ENCODE measurements at regions not wholly inside any gene's neighbourhood (a gene's known extent, or its start where the extent isn't known, plus 50 kb on each side); places are given as distances from the start of the nearest gene placed in this dataset.

GRCh38 chr1:182142621-182143020 is 81.1 kb upstream of the ZNF648 start:
- H2AFZ ChIP-seq (ENCODE audit: low read length) = no peak overlapping the region
- 34% methylated on average over 4 of the region's 4 CpGs for WGBS (ENCODE audit: low lambda C conversion rate)
- DNase-seq (ENCODE audit: low spot score) (no peak), FAIRE-seq (no peak), ATAC-seq (no peak)
- TF ChIP-seq HNRNPK (IDR thresholded peaks at IDR 0.05; ENCODE audit: low read depth, low read length, poor library complexity, severe bottlenecking) = no peak
- no peak for TF ChIP-seq TRAFD1 (CRISPR knock-in tag; IDR thresholded peaks at IDR 0.05; ENCODE audit: borderline replicate concordance)
- no peak for TF ChIP-seq ZNF713 (CRISPR knock-in tag; IDR thresholded peaks at IDR 0.05)
- TF ChIP-seq U2AF1 (optimal IDR thresholded peaks at IDR 0.05; ENCODE audit: low read depth, low read length) = no peak
- TF ChIP-seq HNRNPUL1 (IDR thresholded peaks at IDR 0.05; ENCODE audit: low read depth, low read length) = no peak
- no peak for TF ChIP-seq SPEN (CRISPR knock-in tag; IDR thresholded peaks at IDR 0.05; ENCODE audit: low read depth)
- TF ChIP-seq ZNF567 (CRISPR knock-in tag; IDR thresholded peaks at IDR 0.05; ENCODE audit: borderline replicate concordance) = no peak
- H3K9ac ChIP-seq (ENCODE audit: insufficient read depth, low read depth, low read length) = no peak overlapping the region
- H3K4me2 ChIP-seq (ENCODE audit: low read depth, low read length) = peak overlapping the region; percentile 23; the same call in 1 of the 2 replicates
- in situ Hi-C loops (cut with HindIII; ENCODE audit: extremely low pct_ligation_motif_present, low pct_unique_long_range_greater_than_20kb) (loop anchor here (5.0 to 10.0 kb wide), 2 partner anchors 102 to 255 kb away; no protein-coding TSS in a partner anchor), intact Hi-C loops (cut with micrococcal nuclease; ENCODE audit: unreplicated experiment) (loop anchor here (1.0 to 5.0 kb wide), 3 partner anchors 57 to 254 kb away; no protein-coding TSS in a partner anchor)
- no peak overlapping the region for H3K27ac ChIP-seq (ENCODE audit: extremely low read length, insufficient read depth, low read length)
- H3K79me2 ChIP-seq (ENCODE audit: insufficient read depth, low read length) = no peaks in the 10 kb centered on the region
- no peaks in the 10 kb centered on the region for H3K36me3 ChIP-seq (replicated peaks in 1 of 2; ENCODE audit: control insufficient read depth in 1 of 2, insufficient read depth in 2 of 2, low read length in 2 of 2)
- H3K27me3 ChIP-seq (ENCODE audit: control insufficient read depth in 1 of 2, insufficient read depth in 2 of 2, low read length in 2 of 2) = no peaks in the 10 kb centered on the region
- H3K4me3 ChIP-seq (replicated peaks in 1 of 3; ENCODE audit: insufficient read depth in 1 of 3, low read depth in 2 of 3, low read length in 3 of 3) = no peak overlapping the region
- peaks cover 51% of the 10 kb centered on the region for H3K4me1 ChIP-seq (ENCODE audit: insufficient read depth, low read length)
- H4K20me1 ChIP-seq (ENCODE audit: insufficient read depth, low read length) = no peaks in the 10 kb centered on the region
- no peaks in the 10 kb centered on the region for H3K9me3 ChIP-seq (ENCODE audit: low read length)
- ChIA-PET CTCF (ENCODE audit: low intra/inter-chr PET ratio, low total read pairs) (interaction anchor here (0.9 to 3.6 kb wide), 4 partner anchors 58 to 256 kb away, joined by 4 to 70 read pairs (median 9); no protein-coding TSS in a partner anchor), POLR2A (interaction anchor here (0.6 to 5.9 kb wide), 6 partner anchors 106 to 254 kb away, joined by 3 to 48 read pairs (median 18); partner anchors contain the start of gene GLUL)
- no TSS peak for BruUV-seq (replicated peaks)
